ENCODE measurements at regions not wholly inside any gene's neighbourhood (a gene's known extent, or its start where the extent isn't known, plus 50 kb on each side); places are given as distances from the start of the nearest gene placed in this dataset.

DNA sequence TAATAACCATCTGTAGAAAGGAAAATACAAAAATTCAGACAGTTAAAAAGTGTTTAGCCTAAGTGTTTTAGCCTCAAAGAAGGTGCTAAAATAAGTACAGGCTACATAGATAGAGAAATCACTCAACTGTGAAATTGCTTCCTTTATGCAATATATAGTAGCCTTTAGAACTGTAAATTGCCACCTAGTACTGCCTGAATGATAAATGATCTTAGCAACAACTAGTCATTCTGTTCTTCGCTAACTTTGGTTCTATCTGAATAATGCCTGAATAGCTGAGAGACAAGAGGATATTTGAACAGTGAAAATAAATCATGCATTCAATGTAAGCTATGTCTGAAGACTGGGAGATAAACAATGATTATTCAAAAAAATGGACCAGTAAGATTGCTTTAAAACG is 603.3 kb upstream of the PTCHD4 start:
- no peak overlapping the region for H2BK5ac ChIP-seq (ENCODE audit: low read depth, low read length, poor library complexity, severe bottlenecking)
- H2AFZ ChIP-seq (ENCODE audit: low read depth, low read length): no peak overlapping the region
- H3K23ac ChIP-seq (ENCODE audit: low read length in 2 of 2): no peak overlapping the region
- no peak overlapping the region for H3K27ac ChIP-seq (ENCODE audit: low read length, poor library complexity, severe bottlenecking)
- H3K4ac ChIP-seq (ENCODE audit: low read depth in 1 of 2, low read length in 2 of 2): no peak overlapping the region
- 91% methylated on average over 1 of the region's 2 CpGs for WGBS
- H2BK15ac ChIP-seq (ENCODE audit: low read depth, poor library complexity, severe bottlenecking): no peak overlapping the region
- H4K91ac ChIP-seq (ENCODE audit: low read length): no peak overlapping the region
- no peaks in the 10 kb centered on the region for H3K79me1 ChIP-seq (replicated peaks; ENCODE audit: low read length, poor library complexity, severe bottlenecking)
- no peak overlapping the region for H4K8ac ChIP-seq (ENCODE audit: low read length)
- no peak overlapping the region for H2BK12ac ChIP-seq (ENCODE audit: low read length in 2 of 2)
- H3K4me3 ChIP-seq (ENCODE audit: insufficient read depth in 1 of 2, low read depth in 1 of 2, low read length in 2 of 2): no peak overlapping the region
- no peak overlapping the region for H3K4me2 ChIP-seq (ENCODE audit: low read length, poor library complexity, severe bottlenecking)
- H3K27me3 ChIP-seq (ENCODE audit: control insufficient read depth in 1 of 2, insufficient read depth in 1 of 2, low read length in 2 of 2): no peaks in the 10 kb centered on the region
- no peak overlapping the region for H3K14ac ChIP-seq (ENCODE audit: low read length in 2 of 2)
- no peaks in the 10 kb centered on the region for H3K9me3 ChIP-seq (ENCODE audit: control insufficient read depth, low read length)
- H3K36me3 ChIP-seq (ENCODE audit: control insufficient read depth in 1 of 2, insufficient read depth in 2 of 2, low read depth in 1 of 2, low read length in 2 of 2): no peaks in the 10 kb centered on the region
- DNase-seq: no peak
- H3K4me1 ChIP-seq (ENCODE audit: control insufficient read depth, insufficient read depth, low read depth, low read length): no peaks in the 10 kb centered on the region
- no peak overlapping the region for H2AK5ac ChIP-seq (ENCODE audit: low read length, severe bottlenecking)
- H3K9ac ChIP-seq (ENCODE audit: low read length): no peak overlapping the region
- no peak overlapping the region for H3K18ac ChIP-seq (ENCODE audit: low read depth in 1 of 2, low read length in 2 of 2)
- H2BK120ac ChIP-seq (ENCODE audit: low read depth, low read length): no peak overlapping the region

DNA sequence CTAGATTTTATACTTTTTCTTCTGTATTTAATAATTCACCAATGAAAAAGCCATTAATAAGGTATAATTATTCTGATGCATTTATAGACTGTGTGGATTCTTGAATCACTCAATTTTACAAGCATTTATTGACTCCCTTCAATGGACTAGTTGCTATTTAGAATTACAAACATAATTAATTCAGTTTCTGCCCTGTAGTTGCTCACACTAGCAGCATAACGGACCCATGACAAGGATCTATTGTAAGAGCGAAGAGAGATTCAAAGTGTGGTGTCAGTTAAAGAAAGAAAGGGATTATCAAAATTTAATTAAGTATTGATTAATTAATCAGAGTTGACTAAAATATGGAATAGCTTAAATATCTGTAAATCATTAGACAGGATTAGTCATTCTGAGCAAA is 602.6 kb upstream of the PTCHD4 start:
- Histone ChIP-seq H3K14ac (ENCODE audit: low read length in 2 of 2) (no peak overlapping the region), H3K27me3 (ENCODE audit: control insufficient read depth in 1 of 2, insufficient read depth in 1 of 2, low read length in 2 of 2) (no peaks in the 10 kb centered on the region), H3K27ac (ENCODE audit: low read length, poor library complexity, severe bottlenecking) (no peak overlapping the region), H3K4me2 (ENCODE audit: low read length, poor library complexity, severe bottlenecking) (no peak overlapping the region), H2BK12ac (ENCODE audit: low read length in 2 of 2) (no peak overlapping the region), H2BK5ac (ENCODE audit: low read depth, low read length, poor library complexity, severe bottlenecking) (no peak overlapping the region), H3K4me3 (ENCODE audit: insufficient read depth in 1 of 2, low read depth in 1 of 2, low read length in 2 of 2) (no peak overlapping the region), H2BK120ac (ENCODE audit: low read depth, low read length) (no peak overlapping the region), H3K23ac (ENCODE audit: low read length in 2 of 2) (no peak overlapping the region), H3K36me3 (ENCODE audit: control insufficient read depth in 1 of 2, insufficient read depth in 2 of 2, low read depth in 1 of 2, low read length in 2 of 2) (no peaks in the 10 kb centered on the region), H3K4ac (ENCODE audit: low read depth in 1 of 2, low read length in 2 of 2) (no peak overlapping the region), H3K4me1 (ENCODE audit: control insufficient read depth, insufficient read depth, low read depth, low read length) (no peaks in the 10 kb centered on the region), H2AK5ac (ENCODE audit: low read length, severe bottlenecking) (no peak overlapping the region), H3K79me1 (replicated peaks; ENCODE audit: low read length, poor library complexity, severe bottlenecking) (no peaks in the 10 kb centered on the region), H3K9ac (ENCODE audit: low read length) (no peak overlapping the region), H2AFZ (ENCODE audit: low read depth, low read length) (no peak overlapping the region), H2BK15ac (ENCODE audit: low read depth, poor library complexity, severe bottlenecking) (no peak overlapping the region), H3K9me3 (ENCODE audit: control insufficient read depth, low read length) (no peaks in the 10 kb centered on the region), H3K18ac (ENCODE audit: low read depth in 1 of 2, low read length in 2 of 2) (no peak overlapping the region), H4K91ac (ENCODE audit: low read length) (no peak overlapping the region), H4K8ac (ENCODE audit: low read length) (no peak overlapping the region)
- DNase-seq: no peak
- 93% methylated on average over 2 of the region's 2 CpGs for WGBS

GRCh38 chr6:48706310-48706709 is 595.3 kb upstream of the PTCHD4 start:
- Histone ChIP-seq H2AFZ (ENCODE audit: low read depth, low read length) (no peak overlapping the region), H3K27ac (ENCODE audit: low read length, poor library complexity, severe bottlenecking) (no peak overlapping the region), H3K14ac (ENCODE audit: low read length in 2 of 2) (no peak overlapping the region), H4K8ac (ENCODE audit: low read length) (no peak overlapping the region), H2BK120ac (ENCODE audit: low read depth, low read length) (no peak overlapping the region), H3K27me3 (ENCODE audit: control insufficient read depth in 1 of 2, insufficient read depth in 1 of 2, low read length in 2 of 2) (no peaks in the 10 kb centered on the region), H3K18ac (ENCODE audit: low read depth in 1 of 2, low read length in 2 of 2) (no peak overlapping the region), H2BK12ac (ENCODE audit: low read length in 2 of 2) (no peak overlapping the region), H3K9me3 (ENCODE audit: control insufficient read depth, low read length) (no peaks in the 10 kb centered on the region), H2BK15ac (ENCODE audit: low read depth, poor library complexity, severe bottlenecking) (no peak overlapping the region), H3K23ac (ENCODE audit: low read length in 2 of 2) (no peak overlapping the region), H3K4me3 (ENCODE audit: insufficient read depth in 1 of 2, low read depth in 1 of 2, low read length in 2 of 2) (no peak overlapping the region), H3K4me2 (ENCODE audit: low read length, poor library complexity, severe bottlenecking) (no peak overlapping the region), H2AK5ac (ENCODE audit: low read length, severe bottlenecking) (no peak overlapping the region), H3K4ac (ENCODE audit: low read depth in 1 of 2, low read length in 2 of 2) (no peak overlapping the region), H2BK5ac (ENCODE audit: low read depth, low read length, poor library complexity, severe bottlenecking) (no peak overlapping the region), H3K79me1 (replicated peaks; ENCODE audit: low read length, poor library complexity, severe bottlenecking) (no peaks in the 10 kb centered on the region), H3K4me1 (ENCODE audit: control insufficient read depth, insufficient read depth, low read depth, low read length) (no peaks in the 10 kb centered on the region), H3K36me3 (ENCODE audit: control insufficient read depth in 1 of 2, insufficient read depth in 2 of 2, low read depth in 1 of 2, low read length in 2 of 2) (peaks cover 0 to 3% of the 10 kb centered on the region in 2 experiments), H3K9ac (ENCODE audit: low read length) (no peak overlapping the region), H4K91ac (ENCODE audit: low read length) (no peak overlapping the region)
- DNase-seq: no peak

GRCh38 chr6:48701572-48701971 is 590.6 kb upstream of the PTCHD4 start:
- no peaks in the 10 kb centered on the region for H3K27me3 ChIP-seq (ENCODE audit: control insufficient read depth in 1 of 2, insufficient read depth in 1 of 2, low read length in 2 of 2)
- no peaks in the 10 kb centered on the region for H3K4me1 ChIP-seq (ENCODE audit: control insufficient read depth, insufficient read depth, low read depth, low read length)
- H2BK15ac ChIP-seq (ENCODE audit: low read depth, poor library complexity, severe bottlenecking): no peak overlapping the region
- peaks cover 3% of the 10 kb centered on the region for H3K9me3 ChIP-seq (ENCODE audit: control insufficient read depth, low read length)
- H3K9ac ChIP-seq (ENCODE audit: low read length): no peak overlapping the region
- DNase-seq: no peak
- no peak overlapping the region for H3K4ac ChIP-seq (ENCODE audit: low read depth in 1 of 2, low read length in 2 of 2)
- H3K27ac ChIP-seq (ENCODE audit: low read length, poor library complexity, severe bottlenecking): no peak overlapping the region
- H4K91ac ChIP-seq (ENCODE audit: low read length): no peak overlapping the region
- H3K18ac ChIP-seq (ENCODE audit: low read depth in 1 of 2, low read length in 2 of 2): no peak overlapping the region
- H3K4me2 ChIP-seq (ENCODE audit: low read length, poor library complexity, severe bottlenecking): no peak overlapping the region
- no peak overlapping the region for H2BK120ac ChIP-seq (ENCODE audit: low read depth, low read length)
- H3K23ac ChIP-seq (ENCODE audit: low read length in 2 of 2): no peak overlapping the region
- no peak overlapping the region for H2BK5ac ChIP-seq (ENCODE audit: low read depth, low read length, poor library complexity, severe bottlenecking)
- no peak overlapping the region for H3K14ac ChIP-seq (ENCODE audit: low read length in 2 of 2)
- 92% methylated on average over 15 of the region's 15 CpGs for WGBS
- no peak overlapping the region for H2AK5ac ChIP-seq (ENCODE audit: low read length, severe bottlenecking)
- no peak overlapping the region for H2BK12ac ChIP-seq (ENCODE audit: low read length in 2 of 2)
- no peak overlapping the region for H2AFZ ChIP-seq (ENCODE audit: low read depth, low read length)
- no peak overlapping the region for H3K4me3 ChIP-seq (ENCODE audit: insufficient read depth in 1 of 2, low read depth in 1 of 2, low read length in 2 of 2)
- peaks cover 0 to 3% of the 10 kb centered on the region in 2 experiments for H3K36me3 ChIP-seq (ENCODE audit: control insufficient read depth in 1 of 2, insufficient read depth in 2 of 2, low read depth in 1 of 2, low read length in 2 of 2)
- H3K79me1 ChIP-seq (replicated peaks; ENCODE audit: low read length, poor library complexity, severe bottlenecking): no peaks in the 10 kb centered on the region
- no peak overlapping the region for H4K8ac ChIP-seq (ENCODE audit: low read length)
